HG03442 (cell line): ENCODE measurements at regions not wholly inside any gene's neighbourhood (a gene's known extent, or its start where the extent isn't known, plus 50 kb on each side); places are given as distances from the start of the nearest gene placed in this dataset.
"Not testable (repeated sequence)": the region's sequence is repeated elsewhere in the genome, so short reads cannot be mapped to it uniquely, and the experiment has no call there.

Experiments used
- ATAC-seq: cut with Tn5 transposase; IDR thresholded peaks from one replicate; pipeline ENCODE4 v1.9.1; 2021; ENCODE audit warnings: mild to moderate bottlenecking, moderate library complexity; ENCODE audit not compliant: unreplicated experiment

- ATAC-seq, result no peak
Observed at GRCh38 chr5:15344954-15345353, 155.0 kb upstream of the FBXL7 start.

DNA sequence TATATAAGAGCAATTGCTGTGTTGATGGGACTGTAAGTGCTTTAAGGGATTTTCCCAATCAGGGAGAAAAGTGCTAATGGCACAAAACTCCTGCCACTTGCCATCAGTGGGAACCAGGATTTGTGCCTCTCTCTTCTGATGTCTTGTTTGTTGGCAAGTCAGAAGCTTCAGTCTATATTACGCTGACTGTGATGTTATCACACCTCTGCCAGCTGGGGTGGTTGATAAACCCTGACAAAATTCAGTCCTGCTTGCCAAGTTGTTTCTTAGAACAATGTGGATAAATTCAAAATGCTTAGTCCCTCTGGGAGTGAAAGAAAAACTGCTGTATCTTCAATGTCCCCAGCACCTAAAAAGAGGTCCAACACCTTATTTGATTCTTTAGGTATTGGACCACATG lies 161.4 kb upstream of the FBXL7 start:
- ATAC-seq, result no peak

- ATAC-seq, result no peak
Observed at GRCh38 chr5:15334551-15335266, 165.3 kb upstream of the FBXL7 start.

GRCh38 chr5:15333091-15333490 lies 166.9 kb upstream of the FBXL7 start:
- no peak for ATAC-seq

DNA sequence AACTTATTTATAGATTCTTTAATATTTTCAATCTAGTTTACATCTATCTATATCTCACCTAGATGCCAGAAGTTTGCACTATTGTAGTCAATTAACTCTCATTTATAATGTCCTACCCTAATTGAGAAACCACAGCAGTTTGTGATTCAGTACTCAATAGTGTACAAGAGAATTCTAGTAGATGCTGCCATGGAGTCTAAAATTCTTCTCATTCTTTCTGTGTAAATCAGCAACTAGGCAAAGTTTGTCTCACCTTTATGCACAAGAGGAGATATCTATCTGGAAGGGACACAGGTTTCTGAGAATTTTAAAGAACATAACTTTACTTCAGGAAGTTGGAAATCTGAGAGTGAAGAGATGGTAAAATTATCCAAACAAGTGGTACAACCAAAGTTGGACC lies 173.0 kb upstream of the FBXL7 start:
- no peak for ATAC-seq

DNA sequence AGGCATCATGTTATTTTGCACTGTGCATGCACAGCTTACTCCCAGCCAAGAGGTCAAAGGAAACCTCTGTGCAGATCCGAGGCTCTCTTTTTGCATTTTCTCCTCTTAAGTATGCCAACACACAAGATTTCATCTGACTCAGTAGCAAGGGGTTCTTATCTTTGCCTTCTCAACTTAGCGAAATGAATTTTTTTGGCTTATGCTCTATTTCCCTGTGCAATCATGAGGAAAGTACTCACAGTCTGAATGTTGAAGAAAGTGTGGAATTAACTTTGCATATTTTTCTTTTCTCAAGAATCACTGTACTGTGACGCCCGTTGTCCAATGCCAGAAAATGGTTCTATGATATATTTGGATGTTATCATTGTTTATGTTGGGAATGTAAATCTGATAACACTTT lies 173.5 kb upstream of the FBXL7 start:
- no peak for ATAC-seq

DNA sequence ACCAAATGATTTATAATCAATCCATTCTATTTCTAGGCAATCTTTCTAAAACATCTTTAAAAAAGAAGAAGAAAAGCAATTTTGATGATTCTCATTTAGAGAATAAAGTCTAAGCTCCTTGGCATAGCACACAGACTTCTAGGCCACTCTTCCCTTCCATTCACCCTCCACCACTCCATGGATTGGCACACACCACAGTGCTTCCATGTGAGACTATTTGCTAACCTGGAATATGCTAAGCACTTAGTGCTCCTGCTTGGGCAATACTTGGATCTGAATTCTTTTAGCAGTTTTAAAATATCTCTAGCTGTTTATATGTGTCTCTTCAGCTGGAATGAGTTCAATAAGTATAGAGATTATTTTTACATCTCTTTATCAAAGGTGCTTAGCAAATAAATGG lies 177.6 kb upstream of the FBXL7 start:
- no peak for ATAC-seq

- ATAC-seq, result no peak
Observed at GRCh38 chr5:15321776-15322175, 178.2 kb upstream of the FBXL7 start.

DNA sequence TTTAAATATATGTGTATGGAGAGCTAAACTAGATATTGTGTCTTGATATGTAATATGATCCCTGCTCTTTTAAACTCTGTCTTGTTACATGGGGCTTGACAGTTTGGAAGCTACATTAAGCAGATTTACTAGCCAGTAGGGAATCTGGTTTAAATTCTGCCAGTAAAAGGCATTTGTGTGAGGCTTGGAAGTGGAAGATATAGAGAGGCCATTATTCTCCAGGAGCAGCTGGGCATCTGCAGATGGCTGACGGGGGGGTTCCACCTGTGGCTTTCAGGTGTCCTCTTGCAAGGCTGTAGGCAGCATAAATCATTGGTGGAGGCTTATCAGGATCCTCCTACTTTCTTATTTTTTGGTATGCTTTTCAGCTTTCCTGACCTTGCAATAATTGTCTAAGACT lies 179.1 kb upstream of the FBXL7 start:
- ATAC-seq, result no peak

- ATAC-seq, result no peak
Observed at GRCh38 chr5:15304914-15305834, 194.8 kb upstream of the FBXL7 start.

DNA sequence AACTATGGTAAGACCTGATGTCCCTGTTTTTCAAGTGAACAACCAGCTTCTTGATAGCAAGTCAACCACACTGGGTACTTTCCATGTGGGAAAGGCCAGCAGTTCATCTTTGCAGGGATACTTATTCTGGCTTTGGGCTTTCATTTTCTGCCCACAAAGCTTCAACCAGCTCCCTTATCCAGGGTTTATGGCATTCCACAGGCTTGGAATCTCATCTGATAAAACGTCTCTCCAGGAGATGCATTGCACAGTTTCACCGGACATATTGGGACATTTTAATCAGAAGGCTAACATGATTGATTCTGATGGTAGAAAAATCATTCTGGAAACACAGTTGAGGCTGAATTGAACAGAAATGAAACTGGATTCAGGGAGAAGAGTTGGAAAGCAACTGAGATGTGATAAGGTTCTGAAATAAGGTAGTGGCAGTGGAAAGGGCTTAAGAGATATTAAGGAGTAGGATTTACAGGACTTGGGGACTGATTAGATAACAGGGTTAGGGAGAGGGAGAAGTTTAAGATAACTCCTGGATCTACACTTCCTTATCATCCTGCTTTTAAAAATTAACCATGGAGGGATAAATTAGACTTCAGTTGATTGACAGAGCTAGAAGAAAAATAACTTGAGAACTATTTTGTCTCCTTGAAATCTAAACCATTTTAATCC lies 195.8 kb upstream of the FBXL7 start:
- no peak for ATAC-seq

DNA sequence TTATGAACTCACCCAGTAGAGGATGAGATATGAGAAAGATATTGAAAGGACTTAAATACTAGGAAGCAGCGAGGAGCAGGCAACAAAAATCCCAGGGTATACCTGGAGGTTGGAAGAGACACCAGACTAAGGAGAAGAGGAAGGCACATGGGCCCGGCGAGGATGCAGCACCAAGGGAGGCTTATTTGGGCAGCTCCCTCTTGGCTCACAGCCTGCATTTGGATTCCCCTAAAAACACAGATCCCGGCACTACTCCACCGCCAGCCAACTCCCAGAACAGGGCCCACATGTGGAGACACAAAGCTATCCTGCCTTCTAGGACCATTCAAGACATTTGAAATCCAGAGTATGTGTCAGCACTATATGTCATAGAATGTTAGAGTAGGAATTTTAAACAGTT lies 199.8 kb upstream of the FBXL7 start:
- no peak for ATAC-seq

DNA sequence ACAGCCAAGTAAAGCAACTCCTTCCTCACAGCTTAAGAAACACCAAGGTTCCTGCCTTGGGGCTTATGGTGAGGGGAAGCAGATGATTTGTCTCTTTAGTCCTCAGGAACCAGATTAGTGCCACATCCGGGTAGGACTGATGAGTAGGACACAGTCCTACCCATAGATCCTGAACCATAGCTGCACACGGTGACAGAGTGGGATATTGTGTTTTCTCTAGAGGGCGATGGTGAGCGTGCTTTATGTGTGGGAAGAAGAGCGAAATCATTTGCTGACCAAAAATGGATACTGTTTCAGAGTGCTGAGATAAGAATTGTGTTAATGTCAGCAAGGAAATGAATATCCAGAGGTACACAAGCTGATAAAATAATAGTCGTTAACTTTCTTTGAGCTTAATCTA lies 209.0 kb upstream of the FBXL7 start:
- no peak for ATAC-seq

DNA sequence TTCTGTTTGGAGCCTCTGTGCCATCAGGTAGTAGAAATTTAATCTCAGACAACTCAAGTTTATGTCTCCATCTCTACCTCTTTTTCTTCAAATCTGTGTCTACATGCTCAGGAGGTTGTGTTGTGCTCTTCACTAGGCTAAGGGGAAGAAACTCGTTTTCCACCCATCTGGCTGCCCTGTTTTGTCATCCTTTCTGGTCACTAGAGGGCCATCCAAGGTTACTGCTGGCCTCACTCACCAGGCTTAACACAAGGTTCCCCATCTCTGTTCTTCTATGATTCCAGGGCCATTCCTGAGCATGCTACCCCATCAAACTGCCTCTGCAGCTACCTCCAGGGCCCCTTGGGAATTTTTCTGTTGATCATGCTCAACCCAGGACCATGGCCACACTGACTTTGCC lies 213.3 kb upstream of the FBXL7 start:
- ATAC-seq, result no peak

- ATAC-seq, result no peak
Observed at GRCh38 chr5:15285901-15286583, 213.9 kb upstream of the FBXL7 start.

- no peak for ATAC-seq
Observed at GRCh38 chr5:15284706-15285105, 215.3 kb upstream of the FBXL7 start.

GRCh38 chr5:15283076-15283475 lies 216.9 kb upstream of the FBXL7 start:
- ATAC-seq, result no peak

DNA sequence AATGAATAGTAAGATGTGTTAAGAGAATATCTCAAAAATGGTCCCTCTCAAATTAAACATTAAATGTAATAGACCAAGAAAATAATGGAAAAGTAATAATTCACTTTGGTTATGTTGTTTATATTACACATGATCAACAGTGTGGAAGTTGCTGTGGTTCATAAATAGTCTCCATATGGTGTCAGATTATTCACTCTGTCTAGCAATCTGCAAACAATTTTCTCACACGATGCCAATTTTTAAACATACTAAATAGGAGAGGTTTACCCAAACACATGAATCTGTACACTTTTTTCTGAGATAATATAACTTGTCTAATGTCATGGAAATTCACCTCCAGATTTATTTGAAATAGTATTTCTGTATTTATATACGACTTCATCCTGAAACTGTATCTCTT lies 217.4 kb upstream of the FBXL7 start:
- ATAC-seq, result no peak

GRCh38 chr5:15271596-15271995 lies 228.4 kb upstream of the FBXL7 start:
- ATAC-seq, result not testable (repeated sequence)

- ATAC-seq, result no peak
Observed at GRCh38 chr5:15267966-15268365, 232.0 kb upstream of the FBXL7 start.

DNA sequence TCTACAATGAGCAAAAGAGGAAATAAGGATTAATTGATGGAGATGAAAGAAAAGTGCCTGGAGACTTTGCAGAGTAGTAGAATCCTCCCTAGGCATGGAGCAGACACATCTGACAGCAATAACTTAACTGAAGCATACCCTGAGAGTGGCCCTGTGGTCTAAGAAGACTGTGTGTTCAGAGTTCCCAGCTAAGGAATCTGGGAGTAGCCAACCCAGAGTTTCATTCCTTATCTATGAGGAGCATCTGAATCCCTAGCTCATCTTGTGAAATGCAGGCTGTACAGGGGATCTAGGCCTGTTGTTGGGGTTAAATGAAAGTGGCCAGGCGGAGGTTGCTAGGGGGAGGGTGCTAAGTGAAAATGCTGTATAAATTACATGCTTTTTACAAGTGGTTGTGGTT lies 233.1 kb upstream of the FBXL7 start:
- ATAC-seq, result no peak
